Fibroblast of skin of right biceps (primary cell): ENCODE measurements at regions not wholly inside any gene's neighbourhood (a gene's known extent, or its start where the extent isn't known, plus 50 kb on each side); places are given as distances from the start of the nearest gene placed in this dataset.
"Not testable (repeated sequence)": the region's sequence is repeated elsewhere in the genome, so short reads cannot be mapped to it uniquely, and the experiment has no call there.

ENCODE experiments used
- DNase-seq: peaks from one replicate; pipeline ENCODE4 v3.0.0-alpha.2; 2013

DNA sequence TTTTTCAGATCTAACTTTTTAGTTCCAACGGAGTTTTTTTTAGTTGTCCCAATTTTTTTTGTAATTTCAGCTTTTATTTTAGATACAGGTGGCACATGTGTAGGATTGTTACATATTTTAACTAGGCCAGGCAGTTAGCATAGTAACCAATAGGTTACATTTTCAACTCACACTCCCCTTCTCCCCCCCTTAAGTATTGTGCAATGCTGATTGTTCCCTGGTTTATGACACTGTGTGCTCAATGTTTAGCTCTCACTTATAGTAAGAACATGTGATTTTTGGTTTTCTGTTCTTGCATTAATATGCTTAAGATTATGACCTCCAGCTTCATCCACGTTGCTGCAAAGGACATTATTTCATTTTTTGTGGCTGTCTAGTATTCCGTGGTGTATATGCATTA is 503.2 kb downstream of the CDH9 start:
- no peak for DNase-seq

DNA sequence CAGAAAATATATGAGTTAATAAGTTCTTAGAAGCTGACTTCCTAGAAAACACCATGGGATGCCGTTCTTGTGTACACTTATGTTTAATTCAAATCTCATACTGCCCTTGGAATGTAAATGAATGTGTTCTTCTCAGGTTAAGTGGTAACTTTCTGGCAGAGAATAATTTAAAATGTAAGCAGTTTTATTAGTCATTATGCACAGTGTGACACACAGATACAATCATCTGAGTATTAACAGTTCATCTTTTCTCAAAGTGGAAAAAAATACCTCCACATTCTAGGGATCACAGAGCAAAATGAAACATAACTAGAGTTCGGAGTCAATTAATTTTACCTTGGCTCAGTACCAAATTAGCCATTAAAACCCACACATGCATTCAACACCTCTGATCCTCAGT is 508.1 kb downstream of the CDH9 start:
- no peak for DNase-seq

DNA sequence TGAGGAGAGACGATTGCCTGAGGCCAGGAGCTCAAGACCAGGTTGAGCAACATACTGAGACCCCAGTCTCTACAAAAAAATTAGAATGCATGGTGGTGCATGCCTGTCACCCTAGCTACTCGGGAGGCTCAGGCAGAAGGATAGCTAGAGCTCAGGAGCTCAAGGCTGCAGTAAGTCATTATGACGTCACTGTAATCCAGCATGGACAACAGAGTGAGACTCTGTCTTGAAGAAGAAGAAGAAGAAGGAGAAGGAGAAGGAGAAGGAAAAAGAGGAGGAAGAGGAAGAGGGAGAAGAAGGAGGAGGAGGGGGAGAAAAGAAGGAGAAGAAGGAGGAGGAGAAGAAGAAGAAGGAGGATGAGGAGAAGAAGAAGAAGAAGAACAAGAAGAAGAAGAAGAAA is 519.1 kb downstream of the CDH9 start:
- no peak for DNase-seq

DNA sequence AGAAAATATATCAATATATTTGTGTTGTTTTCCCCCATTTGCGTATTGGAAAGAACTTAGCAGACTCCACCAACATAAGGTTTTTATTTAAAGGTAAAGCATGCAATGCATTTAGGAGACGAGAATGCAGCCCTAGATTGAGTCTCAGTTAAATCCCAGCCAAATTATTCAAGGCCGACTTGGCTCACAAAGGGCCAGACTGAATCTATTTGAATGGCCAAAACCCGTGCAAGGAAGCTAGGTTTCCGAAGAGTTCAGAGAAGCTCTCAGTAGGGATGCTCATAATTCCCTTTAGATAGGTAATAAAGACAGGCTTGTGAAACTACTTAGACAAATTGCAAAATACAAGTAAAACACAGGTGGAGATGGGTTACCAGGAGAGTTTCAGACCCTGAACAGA is 520.3 kb downstream of the CDH9 start:
- no peak for DNase-seq

DNA sequence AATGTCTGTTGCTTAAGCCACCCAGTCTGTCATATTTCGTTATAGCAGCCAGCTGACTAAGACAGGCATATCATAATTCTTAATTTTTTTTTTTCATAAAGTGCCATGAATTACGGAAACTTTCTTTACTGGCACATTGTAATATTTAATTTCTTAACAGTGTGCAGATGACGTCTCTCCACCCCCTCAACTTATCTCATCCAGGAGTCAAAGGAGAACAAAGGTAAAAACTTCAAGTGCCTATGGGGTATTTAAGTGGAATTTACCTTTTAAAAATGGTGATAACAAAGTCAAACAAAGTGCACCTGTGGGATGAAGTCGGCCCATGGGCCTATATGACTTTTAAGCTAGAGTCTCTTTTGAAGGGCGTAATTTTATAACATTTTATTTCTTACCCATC is 539.4 kb downstream of the CDH9 start:
- no peak for DNase-seq

DNA sequence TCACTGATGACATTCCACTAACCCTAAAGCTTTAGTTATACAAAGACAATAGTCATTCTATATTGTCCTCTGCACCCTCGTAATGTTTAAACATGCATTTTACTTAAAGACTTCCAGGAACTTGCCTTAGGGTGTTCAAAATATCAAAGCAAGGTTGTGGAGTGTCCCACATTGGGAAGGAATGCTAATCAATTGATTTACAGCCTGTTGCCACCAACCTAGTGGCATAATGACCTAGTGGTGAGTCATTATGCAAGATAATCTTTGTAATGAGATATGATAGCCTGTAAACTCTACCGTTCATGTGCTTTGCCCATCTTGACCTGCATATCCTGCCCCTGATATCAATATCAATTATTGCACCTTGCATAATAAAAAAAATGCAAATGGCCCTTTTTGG is 542.9 kb downstream of the CDH9 start:
- no peak for DNase-seq

DNA sequence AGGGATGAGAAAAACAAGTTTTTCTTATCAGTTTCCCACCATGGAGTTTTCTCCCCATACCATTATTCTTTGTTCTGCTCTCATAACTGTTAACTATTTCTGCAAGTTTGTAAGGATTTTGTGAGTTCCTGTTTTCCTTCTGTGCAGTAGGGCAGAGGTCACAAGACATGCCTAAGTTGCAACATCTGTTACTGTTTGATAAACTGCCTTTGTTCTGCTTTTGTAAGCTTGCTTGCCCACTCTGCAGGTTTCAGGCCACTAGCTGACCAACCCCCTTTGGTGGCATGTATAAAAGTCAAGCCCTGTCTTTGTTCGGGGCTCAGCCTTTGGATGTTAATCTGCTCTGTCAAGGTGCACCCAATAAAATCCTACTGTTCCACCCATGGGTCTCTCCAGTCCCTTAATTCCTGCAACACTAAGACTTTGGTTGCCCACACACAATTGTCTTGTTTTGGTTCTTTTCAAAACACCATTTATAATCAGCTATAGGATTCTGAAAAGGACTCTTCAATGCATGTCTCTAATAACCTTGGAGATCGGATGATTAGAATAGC is 545.4 kb downstream of the CDH9 start:
- no peak for DNase-seq

DNA sequence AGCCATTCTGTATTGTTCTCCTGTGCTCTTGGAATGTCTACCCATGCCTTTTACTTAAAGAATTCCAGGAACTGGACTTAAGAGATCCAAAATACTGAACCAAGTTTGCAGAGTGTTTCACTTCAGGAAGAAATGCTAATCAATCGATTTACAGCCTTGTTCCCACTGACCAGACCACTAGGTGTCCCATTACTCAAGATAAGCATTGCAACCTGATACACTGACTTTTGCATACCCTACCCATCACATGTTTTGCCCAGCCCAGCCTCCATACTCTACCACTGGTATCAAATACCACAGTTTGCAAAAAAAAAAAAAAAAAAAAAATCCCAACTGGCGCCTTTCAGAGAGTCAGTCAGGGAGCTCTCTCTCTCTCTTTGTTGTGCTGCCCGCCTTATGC is 550.8 kb downstream of the CDH9 start:
- no peak for DNase-seq

DNA sequence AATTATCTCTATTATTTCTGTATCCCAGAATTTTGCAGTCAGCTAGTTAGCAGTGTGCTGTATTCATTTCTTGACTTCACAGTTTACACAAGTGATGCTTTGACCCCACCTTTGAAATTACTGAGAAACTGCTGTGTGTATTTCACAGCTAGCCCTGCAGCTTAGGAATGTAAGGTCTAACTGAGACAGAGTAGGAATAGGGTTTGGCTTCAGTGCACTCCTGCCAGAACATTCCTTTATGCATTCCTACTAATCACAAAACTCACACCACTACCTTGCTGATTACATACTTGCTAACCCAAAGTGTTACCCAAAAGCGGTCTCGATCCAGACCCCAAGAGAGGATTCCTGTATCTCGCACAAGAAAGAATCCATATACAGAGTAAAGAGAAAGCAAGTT is 551.8 kb downstream of the CDH9 start:
- DNase-seq, result no peak

DNA sequence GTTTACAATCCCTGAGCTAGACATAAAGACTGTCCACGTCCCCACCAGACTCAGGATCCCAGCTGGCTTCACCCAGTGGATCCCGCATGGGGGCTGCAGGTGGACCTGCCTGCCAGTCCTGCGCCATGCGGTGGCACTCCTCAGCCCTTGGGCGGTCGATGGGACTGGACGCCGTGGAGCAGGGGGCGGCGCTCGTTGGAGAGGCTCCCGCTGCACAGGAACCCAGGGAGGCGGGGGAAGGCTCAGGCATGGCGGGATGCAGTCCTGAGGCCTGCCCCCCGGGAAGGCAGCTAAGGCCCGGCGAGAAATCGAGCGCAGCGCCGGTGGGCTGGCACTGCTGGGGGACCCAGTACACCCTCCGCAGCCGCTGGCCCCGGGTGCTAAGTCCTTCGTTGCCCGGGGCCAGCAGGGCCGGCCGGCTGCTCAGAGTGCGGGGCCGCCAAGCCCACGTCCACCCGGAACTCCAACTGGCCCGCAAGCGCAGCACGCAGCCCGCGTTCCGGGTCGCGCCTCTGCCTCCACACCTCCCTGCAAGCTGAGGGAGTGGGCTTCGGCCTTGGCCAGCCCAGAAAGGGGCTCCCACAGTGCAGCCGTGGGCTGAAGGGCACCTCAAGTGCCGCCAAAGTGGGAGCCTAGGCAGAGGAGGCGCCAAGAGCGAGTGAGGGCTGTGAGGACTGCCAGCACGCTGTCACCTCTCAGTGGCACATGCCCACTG is 553.1 kb downstream of the CDH9 start:
- DNase-seq, result not testable (repeated sequence)

DNA sequence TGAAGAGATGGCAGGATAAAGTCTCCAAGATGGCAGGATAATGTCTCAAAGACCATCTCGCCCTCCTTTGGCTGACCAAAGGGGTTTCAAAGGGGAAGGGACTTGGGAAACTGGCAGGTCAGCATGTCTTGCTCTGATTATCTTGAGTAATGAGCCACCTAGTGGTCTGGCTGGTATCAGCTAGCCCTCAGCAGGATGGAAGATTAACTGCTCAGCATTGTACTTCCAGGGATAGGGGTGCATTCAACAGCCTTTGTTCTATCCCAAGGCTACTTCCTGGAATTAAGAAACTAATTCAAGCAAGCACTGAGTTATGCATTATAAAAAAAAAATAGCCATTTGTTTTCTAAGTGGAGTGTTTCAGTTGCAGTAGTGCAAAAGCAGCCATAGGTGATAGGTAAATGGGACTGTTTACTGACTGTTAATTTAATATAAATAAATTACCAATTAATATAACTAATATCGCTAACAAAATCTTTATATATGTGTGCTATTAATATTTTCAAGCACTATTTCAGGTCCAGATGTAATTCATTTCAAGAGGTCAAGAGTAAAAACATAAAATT is 555.5 kb downstream of the CDH9 start:
- DNase-seq, result no peak

DNA sequence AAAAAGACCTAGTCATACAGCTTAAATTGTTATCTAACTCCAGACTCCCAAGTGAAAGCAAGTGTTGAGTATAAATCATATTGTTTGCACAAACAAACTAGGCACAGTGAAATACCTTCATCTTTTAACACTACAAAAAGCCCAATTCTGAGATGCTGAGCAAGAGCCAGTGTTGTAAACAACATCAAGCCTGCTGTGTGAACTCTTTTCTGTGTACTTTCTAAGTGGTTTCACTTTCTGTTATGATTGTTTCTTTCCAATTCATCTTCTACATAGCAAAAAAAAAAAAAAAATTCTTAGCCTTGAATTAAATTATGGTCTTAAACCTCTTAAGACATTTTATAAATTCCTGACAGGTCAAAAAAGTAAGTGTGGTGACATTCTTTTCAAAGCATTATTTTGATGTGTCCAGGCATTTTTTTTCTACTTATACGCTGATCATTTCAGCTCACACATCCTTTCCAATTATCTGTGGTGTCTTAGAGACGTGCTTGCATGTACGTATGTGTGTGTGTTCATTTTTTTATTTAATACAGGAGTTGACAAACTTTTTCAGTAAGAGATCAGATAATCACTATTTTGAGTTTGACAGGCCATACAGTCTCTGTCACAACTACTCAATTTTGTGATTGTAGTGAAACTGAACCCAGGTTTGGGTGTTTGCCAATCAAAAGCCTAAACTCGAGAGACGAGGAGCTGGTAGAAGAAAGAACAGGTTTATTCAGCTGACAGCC is 556.1 kb downstream of the CDH9 start:
- no peak for DNase-seq

DNA sequence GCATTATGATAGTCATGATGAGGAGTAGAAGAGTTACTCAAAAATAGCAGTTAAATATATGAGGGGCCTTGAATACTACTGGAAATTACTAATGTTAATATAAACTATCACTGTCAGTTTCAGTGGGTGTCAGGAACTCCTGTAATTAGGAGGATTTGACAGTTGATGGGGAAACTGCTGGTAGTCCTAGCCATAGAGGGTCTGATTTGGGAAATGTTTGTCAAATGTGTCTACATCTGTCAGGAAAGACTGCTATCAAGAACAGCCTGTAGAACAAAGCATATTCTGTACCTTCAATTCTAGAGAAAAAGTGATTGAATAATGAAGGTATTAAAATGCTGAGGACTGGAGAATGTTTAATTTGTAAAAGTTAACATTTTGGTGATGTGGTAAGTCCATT is 567.9 kb downstream of the CDH9 start:
- DNase-seq, result no peak

DNA sequence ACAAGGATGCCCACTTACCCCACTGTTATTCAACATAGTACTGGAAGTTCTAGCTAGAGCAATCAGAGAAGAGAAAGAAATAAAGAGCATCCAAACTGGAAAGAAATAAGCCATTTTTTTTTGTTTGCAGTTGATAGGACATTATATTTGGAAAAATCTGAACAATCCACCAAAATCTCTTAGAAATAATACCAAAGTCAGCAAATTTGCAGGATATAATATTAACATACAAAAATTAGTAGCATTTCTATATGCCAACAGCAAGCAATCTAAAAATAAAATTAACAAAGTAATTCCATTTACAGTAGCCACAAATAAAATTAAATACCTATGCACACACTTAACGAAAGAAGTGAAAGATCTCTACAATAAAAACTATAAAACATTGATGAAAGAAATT is 599.3 kb downstream of the CDH9 start:
- DNase-seq, result no peak

DNA sequence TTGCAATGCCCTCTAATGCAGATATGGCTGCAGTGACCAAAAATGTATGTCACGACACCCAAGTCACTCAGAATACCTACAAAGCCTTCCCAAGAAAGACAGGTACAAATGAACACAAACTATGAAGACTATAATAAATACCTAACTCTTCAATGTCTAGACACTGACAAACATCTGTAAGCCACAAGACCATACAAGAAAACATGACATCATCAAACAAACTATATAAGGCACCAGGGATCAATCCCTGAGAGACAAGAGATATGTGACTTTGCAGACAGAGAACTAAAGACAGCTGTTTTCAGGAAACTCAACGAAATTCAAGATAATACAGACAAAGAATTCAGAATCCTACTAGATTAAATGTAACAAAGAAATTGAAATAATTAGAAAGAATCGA is 603.7 kb downstream of the CDH9 start:
- no peak for DNase-seq

DNA sequence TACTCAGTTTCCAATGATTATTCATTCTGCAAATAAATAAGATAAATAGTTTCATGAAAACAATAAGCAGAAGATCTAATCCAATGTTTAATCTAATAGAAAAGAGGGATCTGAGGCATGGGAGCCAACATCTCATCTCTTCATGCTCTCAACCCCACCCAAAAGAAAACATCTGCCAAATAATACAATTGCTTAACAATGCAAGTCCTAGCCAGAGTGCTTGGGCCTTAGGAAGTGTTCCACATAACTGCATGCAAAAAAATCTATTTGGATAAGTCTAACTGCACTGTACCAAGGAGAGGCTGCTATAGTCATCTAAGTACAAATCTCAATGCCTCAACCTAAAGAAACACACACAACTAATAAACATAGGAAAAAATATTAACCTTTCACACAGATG is 606.0 kb downstream of the CDH9 start:
- DNase-seq, result no peak

DNA sequence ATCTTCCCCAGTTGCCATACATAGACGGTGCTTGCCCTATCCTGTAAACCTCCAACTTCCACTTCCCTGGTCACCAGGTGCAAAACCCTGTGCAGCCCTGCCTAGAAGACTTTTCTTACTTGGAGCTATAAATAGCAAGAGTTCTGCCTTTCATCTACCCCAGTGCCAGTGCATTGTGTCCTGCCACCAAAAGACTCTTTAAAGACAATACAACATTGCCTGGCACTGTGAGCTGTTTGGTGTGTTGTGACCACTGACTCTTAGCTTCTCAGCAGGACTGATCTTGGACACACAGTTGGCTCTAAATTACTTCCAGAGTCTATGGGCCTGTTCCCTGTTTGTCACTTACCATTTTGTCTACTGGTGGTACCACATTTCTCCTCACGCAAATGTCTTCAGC is 608.1 kb downstream of the CDH9 start:
- DNase-seq, result no peak

DNA sequence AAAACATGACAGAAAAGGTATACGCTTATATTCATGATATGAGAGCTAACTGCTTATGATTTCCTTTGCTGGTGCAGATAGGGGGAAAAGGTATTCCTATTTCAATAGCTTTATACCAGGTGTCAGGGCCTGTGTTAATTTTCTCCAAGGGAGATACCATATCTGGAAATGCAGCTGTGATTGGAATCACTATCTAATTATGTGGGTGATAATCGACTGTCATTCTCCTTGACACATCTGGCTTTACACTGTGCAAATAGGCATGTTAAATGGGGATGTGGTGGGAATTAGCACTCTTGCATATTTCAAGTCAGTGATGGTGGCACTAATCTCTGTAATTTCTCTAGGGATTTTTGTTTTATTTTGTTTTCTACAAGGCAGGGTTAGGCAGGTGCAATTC is 611.1 kb downstream of the CDH9 start:
- no peak for DNase-seq

DNA sequence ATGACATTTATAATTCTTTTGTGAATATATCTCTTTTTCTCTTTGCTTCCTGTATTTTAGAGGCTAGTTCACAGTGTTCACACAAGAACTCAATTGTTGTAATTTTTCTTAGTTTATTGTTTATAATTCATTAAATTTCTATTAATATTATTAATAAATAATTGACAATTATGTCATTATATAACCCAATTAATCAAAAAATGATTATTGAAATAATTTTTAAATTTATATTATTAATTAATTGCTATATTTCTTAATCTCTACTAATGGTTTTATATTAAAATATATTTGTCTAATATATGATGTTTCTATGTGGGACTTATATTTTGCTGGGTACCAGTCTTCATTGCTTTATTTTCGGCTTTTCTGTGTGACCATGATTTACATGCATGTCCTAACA is 618.4 kb downstream of the CDH9 start:
- DNase-seq, result no peak

DNA sequence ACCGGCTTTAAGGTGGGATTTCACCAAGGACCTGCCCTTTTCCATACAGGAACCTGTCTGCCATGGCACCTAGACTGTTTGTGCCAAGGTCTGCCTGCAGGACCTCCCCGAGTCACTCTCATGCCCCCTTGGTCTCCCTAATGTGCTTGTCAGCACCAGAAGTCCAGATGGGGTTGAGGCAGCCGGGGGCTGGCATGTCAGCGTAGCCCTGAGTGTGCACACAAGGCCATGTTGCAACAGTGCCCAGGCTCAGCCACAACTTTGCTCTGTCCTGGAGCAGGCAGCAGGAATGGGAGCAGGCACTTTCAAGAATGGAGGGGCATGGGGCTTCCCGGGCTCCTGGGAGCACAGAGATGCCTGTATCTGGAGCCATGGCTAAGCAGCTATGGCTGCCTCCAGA is 621.5 kb downstream of the CDH9 start:
- no peak for DNase-seq

DNA sequence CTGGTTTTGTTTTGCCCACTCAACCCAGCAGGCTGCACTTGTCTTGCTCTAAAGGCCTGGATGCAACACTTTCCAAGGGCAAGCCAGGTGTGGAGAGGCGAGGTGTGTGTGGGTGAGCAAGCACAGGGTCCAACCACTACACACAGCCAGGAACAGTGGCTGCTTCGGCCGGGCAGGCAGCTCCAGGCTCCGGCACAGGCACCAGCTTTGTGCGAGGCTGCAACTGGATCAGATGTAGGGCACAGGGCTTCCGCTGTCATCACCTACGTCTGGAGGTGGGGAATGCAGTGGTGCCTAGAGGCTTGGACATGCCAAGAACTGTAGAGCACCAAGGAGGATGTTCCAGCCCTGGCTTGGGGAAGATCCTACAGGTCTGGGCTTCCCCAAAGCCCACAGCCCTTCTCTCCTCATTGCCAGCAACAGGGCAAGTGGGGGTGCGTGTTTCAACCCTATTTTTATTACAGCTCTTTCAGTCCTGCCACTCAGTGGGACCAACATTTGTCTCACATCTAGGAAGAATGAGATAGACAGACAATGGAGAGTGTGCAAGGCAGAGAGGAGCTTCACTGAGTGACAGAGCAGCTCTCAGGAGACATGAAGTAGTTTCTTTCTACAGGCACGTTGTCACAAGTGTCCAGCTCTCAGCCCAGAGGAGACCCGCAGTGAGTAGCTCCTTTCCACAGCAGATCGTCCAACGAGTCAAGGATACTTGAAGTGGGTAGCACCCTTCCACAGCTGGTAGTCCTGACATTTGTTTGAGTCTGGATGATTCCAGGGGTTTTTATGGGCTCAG is 622.2 kb downstream of the CDH9 start:
- no peak for DNase-seq

DNA sequence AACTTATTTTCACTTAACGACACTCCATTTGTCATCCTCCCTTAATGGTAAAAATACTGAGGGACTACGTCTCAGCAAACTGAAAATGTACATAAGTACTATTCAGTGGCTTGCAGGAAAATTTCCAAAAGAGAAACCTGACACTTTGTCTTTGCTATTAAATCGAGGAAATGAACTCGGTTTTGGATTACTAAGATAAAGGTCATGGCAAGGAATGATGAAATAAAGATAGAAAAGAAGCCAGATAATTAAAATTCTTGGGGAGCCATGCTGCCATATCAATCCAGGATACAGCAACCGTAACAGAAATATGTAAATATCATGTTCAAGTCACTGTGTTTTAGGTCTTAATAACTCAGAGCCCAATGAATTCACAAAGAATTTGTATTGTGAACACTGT is 647.8 kb downstream of the CDH9 start:
- DNase-seq, result no peak

DNA sequence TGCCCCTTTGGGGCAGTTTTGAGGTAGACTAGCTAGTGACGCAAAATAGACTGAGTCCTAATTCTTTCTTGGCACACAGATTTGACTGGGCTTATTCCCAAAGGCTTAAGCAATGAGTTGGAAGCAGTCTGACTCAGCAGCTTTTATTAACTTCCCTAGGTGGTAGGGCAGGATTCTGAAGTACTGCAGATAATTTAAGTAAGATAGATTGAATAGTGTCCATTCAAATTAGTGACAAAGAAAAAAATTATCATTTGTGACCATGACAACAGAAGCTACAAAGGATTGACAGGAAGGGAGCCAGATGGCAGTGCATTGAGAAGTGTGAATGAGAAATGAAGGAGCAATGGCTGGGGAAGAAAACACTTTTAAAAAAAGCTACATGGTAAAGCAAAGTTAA is 649.4 kb downstream of the CDH9 start:
- no peak for DNase-seq

DNA sequence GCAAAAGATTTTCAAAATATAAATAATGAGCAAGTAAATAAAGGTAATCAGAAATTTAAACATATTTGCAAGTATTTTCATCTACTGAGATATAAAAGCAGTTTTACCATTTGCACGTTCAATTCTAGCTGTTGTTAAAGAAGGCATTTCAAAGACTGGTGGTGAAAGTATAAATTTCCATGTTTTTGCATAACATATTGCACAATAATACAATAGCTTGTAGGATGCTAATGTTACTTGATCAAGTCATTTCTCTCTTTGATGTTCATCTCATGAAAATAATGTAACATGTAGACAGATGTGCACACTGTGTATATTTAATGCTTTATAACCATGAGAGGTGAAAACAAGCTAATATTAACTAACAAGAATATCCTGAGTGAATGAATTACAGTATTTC is 651.9 kb downstream of the CDH9 start:
- DNase-seq, result no peak
